Bronchial epithelial cell (primary cell): ENCODE measurements at regions not wholly inside any gene's neighbourhood (a gene's known extent, or its start where the extent isn't known, plus 50 kb on each side); places are given as distances from the start of the nearest gene placed in this dataset.
"Not testable (repeated sequence)": the region's sequence is repeated elsewhere in the genome, so short reads cannot be mapped to it uniquely, and the experiment has no call there.

Source experiments
- DNase-seq: peaks from one replicate; pipeline ENCODE4 v3.0.0-alpha.2; 2010; ENCODE audit warnings: low read depth
- FAIRE-seq: peaks from 2 replicates; lab custom pipeline; 2011; peaks lifted over from hg19 to GRCh38; lab: Jason Lieb, UNC
- H3K27me3 ChIP-seq: 2 replicates; pipeline ENCODE4 v1.5.1; 2011; ENCODE audit warnings: low read length; ENCODE audit not compliant: control insufficient read depth, insufficient read depth
- H3K36me3 ChIP-seq: 2 replicates; pipeline ENCODE4 v1.5.1; 2011; ENCODE audit warnings: low read length; ENCODE audit not compliant: control insufficient read depth, insufficient read depth
- H3K4me3 ChIP-seq: 2 replicates; pipeline ENCODE4 v1.5.1; 2011; ENCODE audit warnings: mild to moderate bottlenecking, low read depth, low read length, control low read depth
- CTCF ChIP-seq: IDR thresholded peaks from 2 replicates; pipeline ENCODE4 v1.5.1; 2011; ENCODE audit warnings: mild to moderate bottlenecking, moderate library complexity, low read length, control low read depth, inconsistent platforms; ENCODE audit not compliant: insufficient read depth, severe bottlenecking

- DNase-seq (no peak), FAIRE-seq (no peak)
- no peak for TF ChIP-seq CTCF
- H3K27me3 ChIP-seq: no peaks in the 10 kb centered on the region
- no peak overlapping the region for H3K4me3 ChIP-seq
- no peaks in the 10 kb centered on the region for H3K36me3 ChIP-seq
Observed at GRCh38 chr10:7038416-7038815, 372.4 kb downstream of the SFMBT2 start.

GRCh38 chr10:7037434-7037833 lies 373.4 kb downstream of the SFMBT2 start:
- FAIRE-seq, H3K27me3 ChIP-seq, DNase-seq, H3K36me3 ChIP-seq, H3K4me3 ChIP-seq: not testable (repeated sequence)

- FAIRE-seq: no peak
- Histone ChIP-seq H3K4me3 (no peak overlapping the region), H3K36me3 (no peaks in the 10 kb centered on the region), H3K27me3 (no peaks in the 10 kb centered on the region)
- no peak for TF ChIP-seq CTCF
- DNase-seq: no peak
Observed at GRCh38 chr10:7036951-7037350, 373.9 kb downstream of the SFMBT2 start.

GRCh38 chr10:7035126-7035761 lies 375.6 kb downstream of the SFMBT2 start:
- no peak for TF ChIP-seq CTCF
- no peak for FAIRE-seq
- DNase-seq: no peak

GRCh38 chr10:7033031-7033430 lies 377.8 kb downstream of the SFMBT2 start:
- Histone ChIP-seq H3K36me3 (no peaks in the 10 kb centered on the region), H3K4me3 (no peak overlapping the region), H3K27me3 (no peaks in the 10 kb centered on the region)
- FAIRE-seq (no peak), DNase-seq (no peak)
- no peak for TF ChIP-seq CTCF

More at GRCh38 chr10:7035126-7035761, 375.6 kb downstream of the SFMBT2 start:
- H3K4me3 ChIP-seq: no peak overlapping the region
- no peaks in the 10 kb centered on the region for H3K27me3 ChIP-seq
- no peaks in the 10 kb centered on the region for H3K36me3 ChIP-seq

GRCh38 chr10:7030134-7030855 lies 380.5 kb downstream of the SFMBT2 start:
- TF ChIP-seq CTCF: no peak
- Histone ChIP-seq H3K36me3 (no peaks in the 10 kb centered on the region), H3K27me3 (no peaks in the 10 kb centered on the region), H3K4me3 (no peak overlapping the region)
- DNase-seq: no peak
- FAIRE-seq: no peak
